Smooth muscle cell (in vitro differentiated cells): ENCODE measurements at regions not wholly inside any gene's neighbourhood (a gene's known extent, or its start where the extent isn't known, plus 50 kb on each side); places are given as distances from the start of the nearest gene placed in this dataset.

Experiments
- DNase-seq: peaks from one replicate; lab custom pipeline; 2025; ENCODE audit not compliant: unreplicated experiment; lab: John Stamatoyannopoulos, UW
- H2AFZ ChIP-seq: fragments of 200-600 bp; sonication (generic); 2 replicates; pipeline ENCODE4 v1.6.0; 2016; ENCODE audit warnings: antibody characterized with exemption, low read depth, mild to moderate bottlenecking
- H3F3A ChIP-seq: fragments of 200-600 bp; sonication (generic); 2 replicates; pipeline ENCODE4 v1.6.0; 2017; ENCODE audit warnings: antibody characterized with exemption, low read depth
- H3K27ac ChIP-seq: fragments of 200-600 bp; sonication (generic); 2 replicates; pipeline ENCODE4 v1.5.1; 2016; ENCODE audit warnings: low read depth, mild to moderate bottlenecking
- H3K27me3 ChIP-seq: fragments of 200-600 bp; sonication (generic); 2 replicates; pipeline ENCODE4 v1.6.1; 2016; ENCODE audit warnings: low read depth, mild to moderate bottlenecking
- H3K36me3 ChIP-seq: fragments of 200-600 bp; sonication (generic); 2 replicates; pipeline ENCODE4 v1.5.1; 2016; ENCODE audit warnings: low read depth
- H3K4me1 ChIP-seq: fragments of 200-600 bp; sonication (generic); 2 replicates; pipeline ENCODE4 v1.5.1; 2016; ENCODE audit warnings: low read depth
- H3K4me2 ChIP-seq: fragments of 200-600 bp; sonication (generic); 2 replicates; pipeline ENCODE4 v1.6.0; 2016; ENCODE audit warnings: mild to moderate bottlenecking
- H3K4me3 ChIP-seq: fragments of 200-600 bp; sonication (generic); 2 replicates; pipeline ENCODE4 v1.5.1; 2016; ENCODE audit warnings: mild to moderate bottlenecking
- H3K79me2 ChIP-seq: fragments of 200-600 bp; sonication (generic); 2 replicates; pipeline ENCODE4 v1.6.0; 2016; ENCODE audit warnings: low read depth, mild to moderate bottlenecking
- H3K9ac ChIP-seq: fragments of 200-600 bp; sonication (generic); 2 replicates; pipeline ENCODE4 v1.6.0; 2016; ENCODE audit warnings: low read depth
- H3K9me3 ChIP-seq: fragments of 200-600 bp; sonication (generic); replicated peaks from 2 replicates; pipeline ENCODE4 v1.5.1; 2016; ENCODE audit warnings: low read depth
- H4K20me1 ChIP-seq: fragments of 200-600 bp; sonication (generic); 2 replicates; pipeline ENCODE4 v1.6.0; 2016; ENCODE audit warnings: low read depth
- WGBS: methylation state at CpG from one replicate; pipeline ENCODE4 v1.1.7; 2016; ENCODE audit warnings: low lambda C conversion rate; 5-methylcytosine and 5-hydroxymethylcytosine counted together
- TF ChIP-seq, protein P1 (sequence below): fragments of 200-600 bp; sonication (generic); IDR thresholded peaks from 2 replicates; pipeline ENCODE4 v1.5.1; 2017; ENCODE audit warnings: borderline replicate concordance, mild to moderate bottlenecking, antibody characterized with exemption; ENCODE audit not compliant: insufficient read depth, poor library complexity, severe bottlenecking

DNA sequence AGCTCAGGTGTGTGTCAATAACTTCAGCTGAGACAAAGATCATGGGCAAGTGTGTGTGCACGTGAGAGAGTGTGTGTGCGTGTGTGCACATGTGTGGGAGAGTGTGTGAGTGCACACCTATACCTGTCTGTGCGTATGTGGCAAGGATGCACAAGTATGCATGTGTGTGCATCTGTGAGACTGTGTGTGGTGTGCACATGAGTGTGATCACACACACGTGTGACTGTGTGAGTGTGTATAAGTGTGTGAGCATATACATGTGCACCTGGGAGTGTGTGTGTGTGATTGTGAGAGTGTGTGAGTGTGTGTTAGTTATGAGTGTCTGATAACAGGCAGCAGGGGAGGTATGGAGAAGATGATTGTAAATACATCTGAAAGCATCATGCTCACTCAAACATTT, 657.3 kb upstream of the PFKP start:
- TF ChIP-seq, protein P1, sequence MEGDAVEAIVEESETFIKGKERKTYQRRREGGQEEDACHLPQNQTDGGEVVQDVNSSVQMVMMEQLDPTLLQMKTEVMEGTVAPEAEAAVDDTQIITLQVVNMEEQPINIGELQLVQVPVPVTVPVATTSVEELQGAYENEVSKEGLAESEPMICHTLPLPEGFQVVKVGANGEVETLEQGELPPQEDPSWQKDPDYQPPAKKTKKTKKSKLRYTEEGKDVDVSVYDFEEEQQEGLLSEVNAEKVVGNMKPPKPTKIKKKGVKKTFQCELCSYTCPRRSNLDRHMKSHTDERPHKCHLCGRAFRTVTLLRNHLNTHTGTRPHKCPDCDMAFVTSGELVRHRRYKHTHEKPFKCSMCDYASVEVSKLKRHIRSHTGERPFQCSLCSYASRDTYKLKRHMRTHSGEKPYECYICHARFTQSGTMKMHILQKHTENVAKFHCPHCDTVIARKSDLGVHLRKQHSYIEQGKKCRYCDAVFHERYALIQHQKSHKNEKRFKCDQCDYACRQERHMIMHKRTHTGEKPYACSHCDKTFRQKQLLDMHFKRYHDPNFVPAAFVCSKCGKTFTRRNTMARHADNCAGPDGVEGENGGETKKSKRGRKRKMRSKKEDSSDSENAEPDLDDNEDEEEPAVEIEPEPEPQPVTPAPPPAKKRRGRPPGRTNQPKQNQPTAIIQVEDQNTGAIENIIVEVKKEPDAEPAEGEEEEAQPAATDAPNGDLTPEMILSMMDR = no peak
- no peaks in the 10 kb centered on the region for H3K79me2 ChIP-seq
- no peak overlapping the region for H3K4me2 ChIP-seq
- H3K27me3 ChIP-seq = no peaks in the 10 kb centered on the region
- WGBS = 93% methylated on average over 4 of the region's 4 CpGs
- no peak for DNase-seq
- H3K4me1 ChIP-seq = no peaks in the 10 kb centered on the region
- H2AFZ ChIP-seq = no peak overlapping the region
- no peaks in the 10 kb centered on the region for H3K36me3 ChIP-seq
- no peak overlapping the region for H3K27ac ChIP-seq
- H3K9me3 ChIP-seq = no peaks in the 10 kb centered on the region
- H4K20me1 ChIP-seq = no peaks in the 10 kb centered on the region
- H3F3A ChIP-seq = no peaks in the 10 kb centered on the region
- no peak overlapping the region for H3K9ac ChIP-seq
- no peak overlapping the region for H3K4me3 ChIP-seq

DNA sequence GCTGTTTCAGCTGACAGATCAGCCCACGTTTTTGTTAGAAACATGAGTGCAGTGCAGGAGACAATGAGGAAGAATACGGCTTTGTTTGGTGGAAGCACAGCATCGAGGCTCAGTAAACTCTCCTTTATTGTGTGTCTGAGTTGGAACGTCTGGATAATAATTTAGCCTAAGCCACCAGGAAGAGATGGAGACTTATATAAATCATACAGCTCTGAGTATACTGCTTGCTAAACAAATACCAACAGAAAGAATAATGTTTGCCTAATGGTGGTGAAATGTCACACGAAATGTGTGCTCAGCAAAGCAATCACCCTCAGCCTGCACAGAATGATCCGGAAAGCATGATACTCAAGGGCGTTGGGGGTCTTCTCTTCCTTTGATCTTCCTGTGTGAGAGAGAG, 664.1 kb upstream of the ADARB2 start:
- Histone ChIP-seq H4K20me1 (no peaks in the 10 kb centered on the region), H3K4me2 (no peak overlapping the region), H3K36me3 (no peaks in the 10 kb centered on the region), H3K27me3 (no peaks in the 10 kb centered on the region), H3K9me3 (no peaks in the 10 kb centered on the region), H3K4me3 (no peak overlapping the region), H3K4me1 (no peaks in the 10 kb centered on the region), H3F3A (no peaks in the 10 kb centered on the region), H3K79me2 (no peaks in the 10 kb centered on the region), H3K9ac (no peak overlapping the region), H3K27ac (no peak overlapping the region), H2AFZ (no peak overlapping the region)
- DNase-seq = no peak
- WGBS = 82% methylated on average over 7 of the region's 7 CpGs
- TF ChIP-seq, protein P1 = no peak

DNA sequence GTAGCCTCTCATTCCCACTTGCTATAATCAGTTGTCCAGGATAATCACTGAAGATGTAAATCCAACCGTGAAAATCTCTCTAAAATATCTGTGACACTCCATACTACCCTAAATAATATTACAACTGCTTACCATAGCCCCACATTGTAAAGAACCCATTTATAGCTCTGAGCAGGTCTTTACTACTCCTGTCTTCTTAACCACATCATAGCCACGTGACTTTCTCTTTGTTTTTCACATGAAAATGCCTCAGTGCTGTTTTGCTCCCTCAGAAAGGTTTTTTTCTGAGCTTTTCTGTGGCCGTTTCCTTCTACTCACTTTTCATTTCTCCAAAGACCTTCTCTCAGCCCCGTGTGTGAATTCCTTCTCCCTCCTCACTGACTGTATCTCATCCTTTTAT, 662.2 kb upstream of the ADARB2 start:
- TF ChIP-seq, protein P1 = no peak
- H3K4me3 ChIP-seq = no peak overlapping the region
- no peak overlapping the region for H3K4me2 ChIP-seq
- no peaks in the 10 kb centered on the region for H3K4me1 ChIP-seq
- no peaks in the 10 kb centered on the region for H3K9me3 ChIP-seq
- H3K27me3 ChIP-seq = no peaks in the 10 kb centered on the region
- H3K27ac ChIP-seq = no peak overlapping the region
- H4K20me1 ChIP-seq = no peaks in the 10 kb centered on the region
- no peaks in the 10 kb centered on the region for H3K36me3 ChIP-seq
- DNase-seq = no peak
- no peaks in the 10 kb centered on the region for H3F3A ChIP-seq
- WGBS = 74% methylated on average over 4 of the region's 4 CpGs
- no peaks in the 10 kb centered on the region for H3K79me2 ChIP-seq
- no peak overlapping the region for H3K9ac ChIP-seq
- no peak overlapping the region for H2AFZ ChIP-seq

DNA sequence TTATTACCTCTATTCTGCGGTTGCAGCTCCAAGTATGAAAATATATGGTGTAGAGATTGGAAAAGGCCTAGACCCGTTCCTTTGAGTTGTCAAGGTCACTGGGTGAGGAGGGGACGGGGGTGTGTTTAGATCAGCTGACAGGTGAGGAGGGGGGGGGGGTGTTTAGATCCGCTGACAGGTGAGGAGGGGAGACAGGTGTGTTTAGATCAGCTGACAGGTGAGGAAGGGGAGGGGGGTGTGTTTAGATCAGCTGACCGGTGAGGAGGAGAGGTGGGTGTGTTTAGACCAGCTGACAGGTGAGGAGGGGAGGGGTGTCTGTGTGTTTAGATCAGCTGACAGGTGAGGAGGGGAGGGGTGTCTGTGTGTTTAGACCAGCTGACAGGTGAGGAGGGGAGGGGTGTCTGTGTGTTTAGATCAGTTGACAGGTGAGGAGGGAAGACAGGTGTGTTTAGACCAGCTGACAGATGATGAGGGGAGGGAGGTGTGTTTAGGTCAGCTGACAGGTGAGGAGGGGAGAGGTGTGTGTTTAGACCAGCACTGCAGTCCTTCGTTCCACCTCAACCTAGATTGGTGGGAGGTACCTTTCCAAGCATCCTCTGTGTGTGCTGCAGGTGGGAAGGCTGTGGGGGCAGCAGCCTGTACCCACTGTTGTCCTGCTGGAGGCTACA, 655.0 kb upstream of the ADARB2 start:
- 46% methylated on average over 6 of the region's 6 CpGs for WGBS
- TF ChIP-seq, protein P1 = no peak

More for the DNA sequence above, 655.0 kb upstream of the ADARB2 start:
- H3F3A ChIP-seq = no peaks in the 10 kb centered on the region
- no peak overlapping the region for H3K4me3 ChIP-seq
- H2AFZ ChIP-seq = no peak overlapping the region
- H3K27ac ChIP-seq = no peak overlapping the region
- no peaks in the 10 kb centered on the region for H3K4me1 ChIP-seq
- no peak for DNase-seq
- H3K27me3 ChIP-seq = no peaks in the 10 kb centered on the region
- no peaks in the 10 kb centered on the region for H4K20me1 ChIP-seq
- H3K4me2 ChIP-seq = no peak overlapping the region
- H3K36me3 ChIP-seq = no peaks in the 10 kb centered on the region
- no peak overlapping the region for H3K9ac ChIP-seq
- no peaks in the 10 kb centered on the region for H3K9me3 ChIP-seq
- no peaks in the 10 kb centered on the region for H3K79me2 ChIP-seq
